ENCODE measurements at regions not wholly inside any gene's neighbourhood (a gene's known extent, or its start where the extent isn't known, plus 50 kb on each side); places are given as distances from the start of the nearest gene placed in this dataset.

GRCh38 chr10:130403153-130404075 lies 267.2 kb downstream of the GLRX3 start:
- Mint-ChIP-seq H3K27ac (no peak overlapping the region), H3K4me3 (no peak overlapping the region), H3K36me3 (no peaks in the 10 kb centered on the region), H3K4me1 (ENCODE audit: low read depth) (no peaks in the 10 kb centered on the region), H3K27me3 (peaks cover 4% of the 10 kb centered on the region), H3K9me3 (peaks cover 2% of the 10 kb centered on the region)
- intact Hi-C loops (cut with micrococcal nuclease), result no loop called here
- CTCF ChIA-PET, result no interaction called here
- no peak for DNase-seq
- POLR2A ChIA-PET, result no interaction called here

- H3K27me3 Mint-ChIP-seq, result peaks cover 4% of the 10 kb centered on the region
- ChIA-PET CTCF (no interaction called here), POLR2A (no interaction called here)
- H3K4me3 Mint-ChIP-seq, result no peak overlapping the region
- H3K9me3 Mint-ChIP-seq, result no peaks in the 10 kb centered on the region
- no peaks in the 10 kb centered on the region for H3K36me3 Mint-ChIP-seq
- H3K27ac Mint-ChIP-seq, result no peak overlapping the region
- H3K4me1 Mint-ChIP-seq (ENCODE audit: low read depth), result no peaks in the 10 kb centered on the region
- no peak for DNase-seq
- intact Hi-C loops (cut with micrococcal nuclease), result no loop called here
Measured at GRCh38 chr10:130404476-130405055, 268.4 kb downstream of the GLRX3 start.

GRCh38 chr10:130407052-130407451 lies 270.9 kb downstream of the GLRX3 start:
- intact Hi-C loops (cut with micrococcal nuclease), result no loop called here
- ChIA-PET POLR2A (no interaction called here), CTCF (no interaction called here)
- Mint-ChIP-seq H3K27me3 (peaks cover 4% of the 10 kb centered on the region), H3K4me3 (no peak overlapping the region), H3K9me3 (no peaks in the 10 kb centered on the region), H3K36me3 (no peaks in the 10 kb centered on the region), H3K27ac (no peak overlapping the region), H3K4me1 (ENCODE audit: low read depth) (no peaks in the 10 kb centered on the region)
- DNase-seq, result no peak

- Mint-ChIP-seq H3K9me3 (no peaks in the 10 kb centered on the region), H3K4me1 (ENCODE audit: low read depth) (no peaks in the 10 kb centered on the region), H3K27me3 (no peaks in the 10 kb centered on the region), H3K4me3 (no peak overlapping the region), H3K27ac (no peak overlapping the region), H3K36me3 (no peaks in the 10 kb centered on the region)
- ChIA-PET POLR2A (no interaction called here), CTCF (no interaction called here)
- intact Hi-C loops (cut with micrococcal nuclease), result no loop called here
- no peak for DNase-seq
Measured at GRCh38 chr10:130409331-130409730, 273.1 kb downstream of the GLRX3 start.

- Mint-ChIP-seq H3K9me3 (no peaks in the 10 kb centered on the region), H3K36me3 (no peaks in the 10 kb centered on the region), H3K4me3 (no peak overlapping the region), H3K4me1 (ENCODE audit: low read depth) (no peaks in the 10 kb centered on the region), H3K27me3 (no peaks in the 10 kb centered on the region), H3K27ac (no peak overlapping the region)
- intact Hi-C loops (cut with micrococcal nuclease), result no loop called here
- DNase-seq, result no peak
- ChIA-PET POLR2A (no interaction called here), CTCF (no interaction called here)
Measured at GRCh38 chr10:130409931-130410330, 273.7 kb downstream of the GLRX3 start.

GRCh38 chr10:130411496-130412085 lies 275.4 kb downstream of the GLRX3 start:
- Mint-ChIP-seq H3K36me3 (no peaks in the 10 kb centered on the region), H3K9me3 (no peaks in the 10 kb centered on the region), H3K4me3 (no peak overlapping the region), H3K27me3 (peaks cover 4% of the 10 kb centered on the region), H3K27ac (no peak overlapping the region), H3K4me1 (ENCODE audit: low read depth) (no peaks in the 10 kb centered on the region)
- no peak for DNase-seq
- intact Hi-C loops (cut with micrococcal nuclease), result no loop called here
- ChIA-PET CTCF (no interaction called here), POLR2A (no interaction called here)

GRCh38 chr10:130412317-130412716 lies 276.1 kb downstream of the GLRX3 start:
- no peak for DNase-seq
- Mint-ChIP-seq H3K9me3 (no peaks in the 10 kb centered on the region), H3K27ac (no peak overlapping the region), H3K27me3 (peaks cover 4% of the 10 kb centered on the region), H3K4me1 (ENCODE audit: low read depth) (no peaks in the 10 kb centered on the region), H3K36me3 (no peaks in the 10 kb centered on the region), H3K4me3 (no peak overlapping the region)
- ChIA-PET POLR2A (no interaction called here), CTCF (no interaction called here)
- intact Hi-C loops (cut with micrococcal nuclease), result no loop called here

GRCh38 chr10:130416334-130417150 lies 280.4 kb downstream of the GLRX3 start:
- H3K9me3 Mint-ChIP-seq, result no peaks in the 10 kb centered on the region
- peaks cover 4% of the 10 kb centered on the region for H3K27me3 Mint-ChIP-seq
- POLR2A ChIA-PET, result no interaction called here
- CTCF ChIA-PET, result no interaction called here
- no peak overlapping the region for H3K27ac Mint-ChIP-seq
- H3K4me3 Mint-ChIP-seq, result no peak overlapping the region
- no peak for DNase-seq
- H3K36me3 Mint-ChIP-seq, result no peaks in the 10 kb centered on the region
- intact Hi-C loops (cut with micrococcal nuclease), result no loop called here
- H3K4me1 Mint-ChIP-seq (ENCODE audit: low read depth), result no peaks in the 10 kb centered on the region

- H3K27ac Mint-ChIP-seq, result no peak overlapping the region
- no peaks in the 10 kb centered on the region for H3K36me3 Mint-ChIP-seq
- no peaks in the 10 kb centered on the region for H3K9me3 Mint-ChIP-seq
- peaks cover 4% of the 10 kb centered on the region for H3K27me3 Mint-ChIP-seq
- CTCF ChIA-PET, result no interaction called here
- no peaks in the 10 kb centered on the region for H3K4me1 Mint-ChIP-seq (ENCODE audit: low read depth)
- no peak overlapping the region for H3K4me3 Mint-ChIP-seq
- intact Hi-C loops (cut with micrococcal nuclease), result no loop called here
- DNase-seq, result no peak
- POLR2A ChIA-PET, result no interaction called here
Measured at GRCh38 chr10:130418731-130419130, 282.5 kb downstream of the GLRX3 start.

- CTCF ChIA-PET, result no interaction called here
- POLR2A ChIA-PET, result no interaction called here
- Mint-ChIP-seq H3K4me1 (ENCODE audit: low read depth) (no peaks in the 10 kb centered on the region), H3K36me3 (no peaks in the 10 kb centered on the region), H3K9me3 (no peaks in the 10 kb centered on the region), H3K27ac (no peak overlapping the region), H3K4me3 (no peak overlapping the region), H3K27me3 (no peaks in the 10 kb centered on the region)
- DNase-seq, result no peak
- intact Hi-C loops (cut with micrococcal nuclease), result no loop called here
Measured at GRCh38 chr10:130421909-130422308, 285.7 kb downstream of the GLRX3 start.

- CTCF ChIA-PET, result no interaction called here
- Mint-ChIP-seq H3K4me1 (ENCODE audit: low read depth) (no peaks in the 10 kb centered on the region), H3K36me3 (no peaks in the 10 kb centered on the region), H3K27me3 (no peaks in the 10 kb centered on the region), H3K4me3 (no peak overlapping the region), H3K27ac (no peak overlapping the region), H3K9me3 (no peaks in the 10 kb centered on the region)
- no peak for DNase-seq
- POLR2A ChIA-PET, result no interaction called here
- intact Hi-C loops (cut with micrococcal nuclease), result no loop called here
Measured at GRCh38 chr10:130422366-130423324, 286.5 kb downstream of the GLRX3 start.
